ENCODE measurements at regions not wholly inside any gene's neighbourhood (a gene's known extent, or its start where the extent isn't known, plus 50 kb on each side); places are given as distances from the start of the nearest gene placed in this dataset.

DNA sequence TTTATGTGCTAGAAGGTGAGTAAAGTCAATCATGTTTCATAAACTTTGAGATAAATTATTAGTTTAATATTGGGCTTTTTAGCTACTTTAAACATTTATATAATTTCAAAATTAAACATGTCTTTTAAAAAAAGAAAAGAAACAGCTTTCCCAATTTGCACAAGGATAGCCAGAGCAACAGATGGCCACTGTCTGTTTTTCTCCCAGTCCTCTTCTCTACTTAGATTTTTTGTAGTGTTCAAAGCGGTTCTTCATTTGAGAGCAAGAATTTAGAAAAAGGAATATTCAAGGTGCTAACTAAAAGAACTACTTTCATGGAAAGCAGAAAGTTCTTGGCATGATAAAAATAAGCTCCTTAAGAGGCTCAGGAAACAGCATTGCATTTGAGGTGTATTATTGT is 128.3 kb upstream of the MIR17HG start:
- no peak for TF ChIP-seq ZNF155 (tag by site-specific recombination; IDR thresholded peaks at IDR 0.05)
- no peak for TF ChIP-seq ZFP69B (tag by site-specific recombination; IDR thresholded peaks at IDR 0.05)
- TF ChIP-seq, protein P1, sequence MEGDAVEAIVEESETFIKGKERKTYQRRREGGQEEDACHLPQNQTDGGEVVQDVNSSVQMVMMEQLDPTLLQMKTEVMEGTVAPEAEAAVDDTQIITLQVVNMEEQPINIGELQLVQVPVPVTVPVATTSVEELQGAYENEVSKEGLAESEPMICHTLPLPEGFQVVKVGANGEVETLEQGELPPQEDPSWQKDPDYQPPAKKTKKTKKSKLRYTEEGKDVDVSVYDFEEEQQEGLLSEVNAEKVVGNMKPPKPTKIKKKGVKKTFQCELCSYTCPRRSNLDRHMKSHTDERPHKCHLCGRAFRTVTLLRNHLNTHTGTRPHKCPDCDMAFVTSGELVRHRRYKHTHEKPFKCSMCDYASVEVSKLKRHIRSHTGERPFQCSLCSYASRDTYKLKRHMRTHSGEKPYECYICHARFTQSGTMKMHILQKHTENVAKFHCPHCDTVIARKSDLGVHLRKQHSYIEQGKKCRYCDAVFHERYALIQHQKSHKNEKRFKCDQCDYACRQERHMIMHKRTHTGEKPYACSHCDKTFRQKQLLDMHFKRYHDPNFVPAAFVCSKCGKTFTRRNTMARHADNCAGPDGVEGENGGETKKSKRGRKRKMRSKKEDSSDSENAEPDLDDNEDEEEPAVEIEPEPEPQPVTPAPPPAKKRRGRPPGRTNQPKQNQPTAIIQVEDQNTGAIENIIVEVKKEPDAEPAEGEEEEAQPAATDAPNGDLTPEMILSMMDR (tag by site-specific recombination; IDR thresholded peaks at IDR 0.05) = no peak
- TF ChIP-seq ZNF24 (tag by site-specific recombination; IDR thresholded peaks at IDR 0.05) = no peak
- TF ChIP-seq ZNF707 (tag by site-specific recombination; IDR thresholded peaks at IDR 0.05) = no peak
- no peak for TF ChIP-seq PRDM1 (tag by site-specific recombination; IDR thresholded peaks at IDR 0.05)
- TF ChIP-seq ZNF792 (tag by site-specific recombination; IDR thresholded peaks at IDR 0.05) = no peak
- no peak for TF ChIP-seq ZEB2 (tag by site-specific recombination; IDR thresholded peaks at IDR 0.05)
- no peak for TF ChIP-seq ZNF585B (tag by site-specific recombination; IDR thresholded peaks at IDR 0.05)

Data from HEK293 (cell line).